Tibial nerve (tissue), 4 donors: ENCODE measurements at regions not wholly inside any gene's neighbourhood (a gene's known extent, or its start where the extent isn't known, plus 50 kb on each side); places are given as distances from the start of the nearest gene placed in this dataset.

Experiments used
- DNase-seq, 2 donors: peaks; one replicate each; pipeline ENCODE4 v3.0.0-alpha.2; 2019; ENCODE audit warnings: low spot score in 2 of 2
- H3K27ac ChIP-seq, 4 donors: fragments of 200-600 bp; sonication (generic) in 3 of 4; one replicate each; pipeline ENCODE4 v1.5.1; 2017 to 2019; ENCODE audit warnings: mild to moderate bottlenecking in 1 of 4
- H3K27me3 ChIP-seq, 2 donors: fragments of 200-600 bp; sonication (generic) in 1 of 2; one replicate each; pipeline versions ENCODE4 v1.5.1 to v1.6.0; 2017 to 2019
- H3K36me3 ChIP-seq, 3 donors: fragments of 200-600 bp; sonication (generic); one replicate each; pipeline ENCODE4 v1.5.1; 2018 to 2019
- H3K4me1 ChIP-seq, 4 donors: fragments of 200-600 bp; sonication (generic) in 3 of 4; one replicate each; pipeline ENCODE4 v1.5.1; 2017 to 2019
- H3K4me3 ChIP-seq, 4 donors: fragments of 200-600 bp; sonication (generic) in 3 of 4; one replicate each; pipeline ENCODE4 v1.5.1; 2017 to 2019; ENCODE audit warnings: mild to moderate bottlenecking in 1 of 4, moderate library complexity in 1 of 4
- H3K9me3 ChIP-seq, 4 donors: fragments of 200-600 bp; sonication (generic) in 3 of 4; one replicate each; pipeline ENCODE4 v1.5.1; 2017 to 2019
- CTCF ChIP-seq, 5 experiments: fragments of 200-600 bp in 3 of 5; fragments of 450-650 bp in 2 of 5; sonication (generic) in 3 of 5; IDR thresholded peaks; one replicate each; pipeline ENCODE4 v1.5.1; 2016 to 2019; ENCODE audit warnings: antibody characterized with exemption in 5 of 5, mild to moderate bottlenecking in 3 of 5, moderate library complexity in 2 of 5
- EP300 ChIP-seq, 2 donors: sonication (generic); formaldehyde crosslinking; IDR thresholded peaks; one replicate each; pipeline ENCODE4 v1.6.1; 2017; ENCODE audit warnings: antibody characterized with exemption in 2 of 2, mild to moderate bottlenecking in 1 of 2
- POLR2A ChIP-seq, 2 donors: fragments of 450-650 bp; IDR thresholded peaks; one replicate each; pipeline ENCODE4 v1.6.1; 2017; ENCODE audit warnings: antibody characterized with exemption in 2 of 2, mild to moderate bottlenecking in 2 of 2, moderate library complexity in 2 of 2
- WGBS, 2 donors: methylation state at CpG; one replicate each; pipeline ENCODE4 v1.1.5; 2018; 5-methylcytosine and 5-hydroxymethylcytosine counted together

GRCh38 chr6:81865712-81866111 is 113.2 kb upstream of the TENT5A start:
- Histone ChIP-seq H3K4me3 (no peak overlapping the region), H3K36me3 (no peaks in the 10 kb centered on the region), H3K4me1 (peaks cover 0 to 24% (median 0%) of the 10 kb centered on the region in 4 donors), H3K9me3 (peaks cover 0 to under 1% (median 0%) of the 10 kb centered on the region in 4 donors), H3K27me3 (no peaks in the 10 kb centered on the region), H3K27ac (no peak overlapping the region)
- 72 to 75% methylated on average over 3 of the region's 3 CpGs for WGBS, 2 donors
- TF ChIP-seq CTCF (IDR thresholded peaks at IDR 0.05) (no peak), POLR2A (IDR thresholded peaks at IDR 0.05) (no peak), EP300 (IDR thresholded peaks at IDR 0.05) (no peak)
- DNase-seq, result no peak

GRCh38 chr6:81864124-81864523 is 111.6 kb upstream of the TENT5A start:
- Histone ChIP-seq H3K4me1 (peaks cover 0 to 33% (median 4%) of the 10 kb centered on the region in 4 donors), H3K9me3 (no peaks in the 10 kb centered on the region), H3K27ac (no peak overlapping the region), H3K27me3 (no peaks in the 10 kb centered on the region), H3K36me3 (no peaks in the 10 kb centered on the region), H3K4me3 (no peak overlapping the region)
- no peak for TF ChIP-seq EP300 (IDR thresholded peaks at IDR 0.05)
- no peak for TF ChIP-seq POLR2A (IDR thresholded peaks at IDR 0.05)
- TF ChIP-seq CTCF (IDR thresholded peaks at IDR 0.05), result no peak
- DNase-seq, result no peak
- WGBS, 2 donors, result 90 to 91% methylated on average over 2 of the region's 2 CpGs

GRCh38 chr6:81863123-81863522 is 110.6 kb upstream of the TENT5A start:
- 61 to 65% methylated on average over 1 of the region's 1 CpG for WGBS, 2 donors
- Histone ChIP-seq H3K27me3 (no peaks in the 10 kb centered on the region), H3K4me1 (peaks cover 0 to 33% (median 4%) of the 10 kb centered on the region in 4 donors), H3K36me3 (no peaks in the 10 kb centered on the region), H3K9me3 (no peaks in the 10 kb centered on the region), H3K27ac (no peak overlapping the region), H3K4me3 (no peak overlapping the region)
- no peak for DNase-seq
- TF ChIP-seq CTCF (IDR thresholded peaks at IDR 0.05), result no peak
- TF ChIP-seq EP300 (IDR thresholded peaks at IDR 0.05), result no peak
- no peak for TF ChIP-seq POLR2A (IDR thresholded peaks at IDR 0.05)

GRCh38 chr6:81861281-81861680 is 108.8 kb upstream of the TENT5A start:
- H3K27me3 ChIP-seq, result no peaks in the 10 kb centered on the region
- H3K27ac ChIP-seq, result peak overlapping the region in 2 of 4 donors; percentile 33 to 40
- H3K9me3 ChIP-seq, result no peaks in the 10 kb centered on the region
- no peak overlapping the region for H3K4me3 ChIP-seq
- H3K36me3 ChIP-seq, result no peaks in the 10 kb centered on the region
- TF ChIP-seq CTCF (IDR thresholded peaks at IDR 0.05), result no peak
- no peak for TF ChIP-seq POLR2A (IDR thresholded peaks at IDR 0.05)
- TF ChIP-seq EP300 (IDR thresholded peaks at IDR 0.05), result no peak
- H3K4me1 ChIP-seq, result peaks cover 0 to 33% (median 4%) of the 10 kb centered on the region in 4 donors
- WGBS, 2 donors, result 93 to 100% methylated on average over 1 of the region's 1 CpG
- no peak for DNase-seq

- peak overlapping the region in 2 of 4 donors; percentile 33 to 40 for H3K27ac ChIP-seq
- no peaks in the 10 kb centered on the region for H3K27me3 ChIP-seq
- H3K9me3 ChIP-seq, result no peaks in the 10 kb centered on the region
- H3K4me1 ChIP-seq, result peaks cover 0 to 23% (median 4%) of the 10 kb centered on the region in 4 donors
- TF ChIP-seq POLR2A (IDR thresholded peaks at IDR 0.05) (no peak), EP300 (IDR thresholded peaks at IDR 0.05) (no peak), CTCF (IDR thresholded peaks at IDR 0.05) (no peak)
- no peak overlapping the region for H3K4me3 ChIP-seq
- WGBS, 2 donors, result 56 to 59% methylated on average over 3 of the region's 3 CpGs
- peak in 1 of 2 donors; percentile 14 for DNase-seq
- no peaks in the 10 kb centered on the region for H3K36me3 ChIP-seq
Measured at GRCh38 chr6:81859884-81860283, 107.4 kb upstream of the TENT5A start.
